ENCODE measurements at regions not wholly inside any gene's neighbourhood (a gene's known extent, or its start where the extent isn't known, plus 50 kb on each side); places are given as distances from the start of the nearest gene placed in this dataset.

GRCh38 chr3:26550413-26550812, 72.2 kb upstream of the LRRC3B start:
- Histone ChIP-seq H3K36me3 (no peaks in the 10 kb centered on the region), H3K27me3 (no peaks in the 10 kb centered on the region), H3K4me3 (no peak overlapping the region), H3K9me3 (peaks cover 0 to 8% (median 0%) of the 10 kb centered on the region in 4 donors), H3K27ac (no peak overlapping the region), H3K4me1 (no peaks in the 10 kb centered on the region)
- no peak for TF ChIP-seq POLR2A (IDR thresholded peaks at IDR 0.05)
- TF ChIP-seq CTCF (IDR thresholded peaks at IDR 0.05) = no peak
- no peak for TF ChIP-seq EP300 (IDR thresholded peaks at IDR 0.05)
- WGBS, 2 donors = 43 to 52% methylated on average over 1 of the region's 1 CpG
- no peak for DNase-seq (ENCODE audit: low spot score in 2 of 2)

DNA sequence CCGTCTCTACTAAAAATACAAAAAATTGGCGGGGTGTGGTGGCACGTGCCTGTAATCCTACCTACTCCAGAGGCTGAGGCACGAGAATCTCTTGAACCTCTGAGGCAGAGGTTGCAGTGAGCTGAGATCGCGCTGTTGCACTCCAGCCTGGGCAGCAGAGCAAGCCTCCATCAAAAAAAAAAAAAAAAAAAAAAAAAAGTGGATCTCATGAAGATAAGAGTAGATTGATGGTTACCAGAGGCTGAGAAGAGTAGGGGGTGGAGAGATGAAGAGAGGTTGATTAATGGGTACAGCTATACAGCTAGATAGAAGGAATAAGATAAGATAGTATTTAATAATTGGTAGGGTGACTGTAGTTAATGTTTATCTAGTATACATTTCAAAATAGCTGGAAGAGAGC, 65.9 kb upstream of the LRRC3B start:
- Histone ChIP-seq H3K9me3 (peaks cover 0 to 8% (median 0%) of the 10 kb centered on the region in 4 donors), H3K36me3 (no peaks in the 10 kb centered on the region), H3K4me3 (no peak overlapping the region), H3K4me1 (no peaks in the 10 kb centered on the region), H3K27ac (no peak overlapping the region), H3K27me3 (no peaks in the 10 kb centered on the region)
- no peak for TF ChIP-seq EP300 (IDR thresholded peaks at IDR 0.05)
- TF ChIP-seq CTCF (IDR thresholded peaks at IDR 0.05) = no peak
- no peak for TF ChIP-seq POLR2A (IDR thresholded peaks at IDR 0.05)
- 93 to 94% methylated on average over 6 of the region's 6 CpGs for WGBS, 2 donors
- DNase-seq (ENCODE audit: low spot score in 2 of 2) = no peak

- H3K9me3 ChIP-seq = peaks cover 0 to 8% (median 0%) of the 10 kb centered on the region in 4 donors
- H3K4me3 ChIP-seq = no peak overlapping the region
- 100% methylated on average over 1 of the region's 1 CpG for WGBS, 2 donors
- no peaks in the 10 kb centered on the region for H3K4me1 ChIP-seq
- no peaks in the 10 kb centered on the region for H3K36me3 ChIP-seq
- TF ChIP-seq EP300 (IDR thresholded peaks at IDR 0.05) (no peak), POLR2A (IDR thresholded peaks at IDR 0.05) (no peak), CTCF (IDR thresholded peaks at IDR 0.05) (no peak)
- no peak for DNase-seq (ENCODE audit: low spot score in 2 of 2)
- H3K27me3 ChIP-seq = no peaks in the 10 kb centered on the region
- no peak overlapping the region for H3K27ac ChIP-seq
Observed at GRCh38 chr3:26558257-26558656, 64.3 kb upstream of the LRRC3B start.

DNA sequence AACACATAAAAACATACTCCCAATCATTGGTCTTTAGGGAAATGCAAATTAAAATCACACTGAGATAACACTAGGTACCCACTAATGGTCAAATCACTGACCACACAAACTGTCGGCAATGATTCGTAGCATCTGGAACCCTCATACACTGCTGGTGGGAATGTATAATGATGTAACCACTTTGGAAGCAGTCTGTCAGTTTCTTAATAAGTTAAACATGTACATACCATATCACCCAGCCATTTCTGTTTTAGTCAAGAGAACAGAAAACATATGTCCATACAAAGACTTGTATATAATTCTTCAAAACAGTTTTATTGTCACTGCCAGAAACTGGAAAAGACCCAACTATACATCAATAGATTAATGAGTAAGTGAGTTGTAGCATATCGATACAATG, 63.3 kb upstream of the LRRC3B start:
- no peaks in the 10 kb centered on the region for H3K36me3 ChIP-seq
- H3K4me3 ChIP-seq = no peak overlapping the region
- no peaks in the 10 kb centered on the region for H3K27me3 ChIP-seq
- no peak for DNase-seq (ENCODE audit: low spot score in 2 of 2)
- TF ChIP-seq CTCF (IDR thresholded peaks at IDR 0.05) (no peak), EP300 (IDR thresholded peaks at IDR 0.05) (no peak), POLR2A (IDR thresholded peaks at IDR 0.05) (no peak)
- WGBS, 2 donors = 46 to 48% methylated on average over 3 of the region's 3 CpGs
- H3K4me1 ChIP-seq = no peaks in the 10 kb centered on the region
- peaks cover 0 to 2% (median 0%) of the 10 kb centered on the region in 4 donors for H3K9me3 ChIP-seq
- H3K27ac ChIP-seq = no peak overlapping the region

- no peaks in the 10 kb centered on the region for H3K9me3 ChIP-seq
- no peaks in the 10 kb centered on the region for H3K4me1 ChIP-seq
- H3K27me3 ChIP-seq = no peaks in the 10 kb centered on the region
- TF ChIP-seq POLR2A (IDR thresholded peaks at IDR 0.05) (no peak), EP300 (IDR thresholded peaks at IDR 0.05) (no peak), CTCF (IDR thresholded peaks at IDR 0.05) (no peak)
- no peak overlapping the region for H3K4me3 ChIP-seq
- DNase-seq (ENCODE audit: low spot score in 2 of 2) = no peak
- 50 to 65% methylated on average over 1 of the region's 1 CpG for WGBS, 2 donors
- no peaks in the 10 kb centered on the region for H3K36me3 ChIP-seq
- no peak overlapping the region for H3K27ac ChIP-seq
Observed at GRCh38 chr3:26560081-26560480, 62.5 kb upstream of the LRRC3B start.

Measured in tibial nerve (tissue), 4 donors.